GM21619 (cell line): ENCODE measurements at regions not wholly inside any gene's neighbourhood (a gene's known extent, or its start where the extent isn't known, plus 50 kb on each side); places are given as distances from the start of the nearest gene placed in this dataset.
"Not testable (repeated sequence)": the region's sequence is repeated elsewhere in the genome, so short reads cannot be mapped to it uniquely, and the experiment has no call there.

Source experiments
- ATAC-seq: cut with Tn5 transposase; IDR thresholded peaks from one replicate; pipeline ENCODE4 v1.9.1; 2021; ENCODE audit not compliant: unreplicated experiment

DNA sequence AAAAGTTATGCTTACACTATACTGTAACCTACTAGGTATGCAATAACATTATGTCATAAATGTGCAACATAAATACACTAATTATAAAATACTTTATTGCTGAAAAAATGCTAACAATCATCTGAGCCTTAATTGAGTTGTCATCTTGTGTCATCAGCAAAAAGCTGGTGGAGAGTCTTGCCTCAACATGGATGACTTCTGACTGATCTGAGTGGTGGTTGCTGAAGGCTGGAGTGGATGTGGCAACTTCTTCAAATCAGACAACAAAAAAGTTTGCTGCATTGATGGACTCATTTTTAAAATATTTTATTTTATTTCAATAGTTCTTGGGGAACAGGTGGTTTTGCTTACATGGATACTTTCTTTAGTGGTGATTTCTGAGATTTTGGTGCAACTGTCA lies 93.9 kb upstream of the AMN1 start:
- no peak for ATAC-seq

DNA sequence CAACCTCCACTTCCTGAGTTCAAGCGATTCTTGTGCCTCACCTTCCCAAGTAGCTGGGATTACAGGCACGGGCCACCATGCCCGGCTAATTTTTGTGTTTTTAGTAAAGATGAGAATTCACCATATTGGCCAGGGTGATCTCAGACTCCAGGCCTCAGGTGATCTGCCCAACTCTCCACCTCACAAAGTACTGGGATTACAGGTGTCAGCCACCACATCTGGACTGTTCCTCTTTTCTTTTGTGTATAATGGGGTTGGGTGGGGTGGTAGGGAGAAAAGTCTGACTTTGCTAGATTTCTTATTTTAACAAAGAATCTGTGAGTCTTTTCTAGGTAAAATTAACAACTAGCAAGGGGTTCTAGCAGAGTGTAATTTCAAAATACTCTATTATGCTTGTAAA lies 92.7 kb upstream of the AMN1 start:
- no peak for ATAC-seq

DNA sequence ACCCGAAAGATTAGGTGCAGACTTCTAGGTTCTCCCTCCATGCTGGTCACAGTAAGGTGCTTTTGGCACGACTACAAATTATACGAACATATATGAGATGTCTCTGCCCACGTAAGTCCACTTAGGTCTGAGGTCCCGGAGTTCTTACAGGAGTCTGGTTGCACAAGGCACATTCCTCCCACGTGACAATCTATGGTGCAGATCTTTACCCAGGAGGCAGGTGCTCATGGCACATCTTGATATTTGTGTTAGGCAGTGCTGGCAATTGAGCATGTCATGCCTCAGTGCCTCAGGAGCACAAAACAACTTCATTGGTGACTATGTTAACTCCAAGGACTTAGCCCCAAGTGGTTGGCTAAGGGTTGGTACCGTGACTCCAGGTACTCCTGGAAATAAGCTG lies 92.0 kb upstream of the AMN1 start:
- ATAC-seq, result no peak

DNA sequence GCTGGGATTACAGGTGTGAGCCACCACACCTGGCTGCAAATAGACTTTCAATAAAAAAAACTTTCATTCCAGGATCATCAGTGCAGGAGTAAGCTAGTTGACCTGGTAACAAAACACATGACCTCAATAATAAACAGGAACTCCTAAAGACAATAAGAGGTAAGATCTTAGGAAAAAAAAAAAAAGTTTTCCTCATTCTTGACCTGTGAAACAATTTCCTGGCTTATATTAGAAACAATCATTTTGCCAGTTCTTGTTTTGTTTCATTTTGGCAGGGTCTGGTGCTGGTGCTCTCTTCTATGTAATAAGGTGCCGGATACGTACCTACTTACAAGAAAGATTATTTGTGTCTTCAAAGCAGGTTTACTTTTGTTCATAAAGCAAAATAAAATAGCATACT lies 90.6 kb upstream of the AMN1 start:
- ATAC-seq, result no peak

DNA sequence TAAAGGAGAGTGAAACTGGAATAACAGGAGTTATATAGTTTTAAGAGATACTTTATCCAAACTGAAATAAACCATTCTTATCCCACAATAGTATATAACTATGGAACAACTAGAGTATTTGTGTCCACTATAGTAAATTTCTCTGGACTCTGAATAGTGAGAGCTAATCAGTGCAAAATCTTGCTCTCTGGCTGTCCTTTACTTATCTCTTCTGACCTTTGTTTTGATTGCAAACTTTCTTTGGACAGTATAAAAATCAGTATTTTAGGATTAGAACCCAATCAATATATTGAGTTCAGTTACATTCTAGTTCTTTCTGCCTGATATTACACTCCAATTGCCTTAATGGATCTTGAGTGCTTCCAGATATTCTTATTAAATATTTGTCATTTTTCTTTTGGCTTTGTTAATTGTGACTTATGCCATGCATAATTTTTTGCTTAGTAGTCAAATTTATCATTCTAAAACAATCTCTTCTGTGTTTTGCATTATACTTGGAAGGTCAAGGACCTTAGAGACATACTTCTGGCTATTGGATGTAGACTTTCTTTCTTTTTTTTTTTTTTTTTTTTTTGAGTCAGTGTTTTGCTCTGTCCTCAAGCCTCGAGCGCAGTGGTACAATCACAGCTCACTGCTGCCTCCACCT lies 89.9 kb upstream of the AMN1 start:
- no peak for ATAC-seq

DNA sequence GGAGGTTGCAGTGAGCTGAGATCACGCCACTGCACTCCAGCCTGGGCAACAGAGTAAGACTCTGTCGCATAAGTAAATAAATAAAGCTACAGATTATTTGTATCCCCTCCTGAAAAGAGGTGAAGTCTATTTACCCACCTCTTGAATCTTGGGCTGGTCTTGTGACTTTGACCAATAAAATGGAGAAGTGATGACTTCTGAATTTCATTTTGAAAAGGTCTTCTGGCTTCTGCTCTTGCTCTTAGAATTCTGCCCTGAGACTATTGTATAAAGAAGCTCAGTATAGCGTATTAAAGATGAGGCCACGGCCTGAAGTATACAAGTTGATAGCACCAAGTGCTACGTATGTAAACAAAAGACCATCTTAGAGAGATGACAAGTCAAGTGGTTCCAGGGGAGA lies 88.3 kb upstream of the AMN1 start:
- no peak for ATAC-seq

DNA sequence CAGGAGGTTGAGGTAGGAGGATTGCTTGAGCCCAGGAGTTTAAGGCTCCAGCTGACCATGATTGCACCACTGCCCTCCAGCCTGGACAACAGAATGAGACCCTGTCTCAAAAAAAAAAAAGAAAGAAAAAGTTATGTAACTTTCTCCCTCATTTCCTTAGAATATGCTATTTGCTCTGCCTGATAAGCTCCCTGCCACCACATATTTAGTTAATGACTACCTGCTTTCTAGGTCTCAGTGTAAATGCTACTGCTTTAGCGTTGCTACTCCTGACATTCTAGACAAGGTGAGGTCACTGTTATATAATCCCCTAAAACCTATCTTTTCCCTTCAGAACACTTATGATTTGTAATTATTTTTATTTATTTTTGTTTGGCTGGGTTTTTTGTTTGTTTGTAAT lies 86.3 kb upstream of the AMN1 start:
- no peak for ATAC-seq

DNA sequence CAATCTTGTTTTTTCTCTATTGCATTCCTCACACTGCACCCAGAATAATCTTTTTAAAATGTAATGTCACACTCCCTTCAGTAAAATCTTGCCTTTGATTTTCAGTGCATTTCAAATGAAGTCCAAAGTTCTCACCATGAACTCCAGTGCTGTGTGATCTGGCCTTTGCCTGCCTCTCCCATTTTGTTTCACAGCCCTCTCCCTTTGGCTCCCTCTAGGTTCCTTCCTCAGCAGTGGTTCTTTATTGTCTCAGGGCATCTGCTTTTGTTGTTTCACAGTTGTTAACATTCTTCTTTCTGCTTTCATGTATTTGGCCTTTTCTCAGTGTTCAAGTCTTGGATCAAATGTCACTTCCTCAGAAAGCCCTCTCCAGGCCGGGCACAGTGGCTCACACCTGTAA lies 84.5 kb upstream of the AMN1 start:
- no peak for ATAC-seq

DNA sequence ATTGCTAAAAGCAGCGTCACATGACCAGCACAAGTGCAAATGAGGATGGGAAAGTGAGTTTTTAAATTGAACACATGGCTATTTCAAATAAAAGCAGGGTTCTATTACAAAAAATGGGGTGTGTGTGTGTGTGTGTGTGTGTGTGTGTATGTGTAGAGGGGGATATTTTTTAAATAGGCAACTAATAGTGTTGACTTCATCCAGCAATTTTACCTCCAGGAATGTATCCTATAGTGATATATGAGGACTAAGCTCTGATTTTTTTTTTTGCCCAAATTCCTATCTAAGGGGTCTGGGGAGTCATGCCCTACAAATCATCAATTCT lies 78.9 kb upstream of the AMN1 start:
- ATAC-seq, result no peak

DNA sequence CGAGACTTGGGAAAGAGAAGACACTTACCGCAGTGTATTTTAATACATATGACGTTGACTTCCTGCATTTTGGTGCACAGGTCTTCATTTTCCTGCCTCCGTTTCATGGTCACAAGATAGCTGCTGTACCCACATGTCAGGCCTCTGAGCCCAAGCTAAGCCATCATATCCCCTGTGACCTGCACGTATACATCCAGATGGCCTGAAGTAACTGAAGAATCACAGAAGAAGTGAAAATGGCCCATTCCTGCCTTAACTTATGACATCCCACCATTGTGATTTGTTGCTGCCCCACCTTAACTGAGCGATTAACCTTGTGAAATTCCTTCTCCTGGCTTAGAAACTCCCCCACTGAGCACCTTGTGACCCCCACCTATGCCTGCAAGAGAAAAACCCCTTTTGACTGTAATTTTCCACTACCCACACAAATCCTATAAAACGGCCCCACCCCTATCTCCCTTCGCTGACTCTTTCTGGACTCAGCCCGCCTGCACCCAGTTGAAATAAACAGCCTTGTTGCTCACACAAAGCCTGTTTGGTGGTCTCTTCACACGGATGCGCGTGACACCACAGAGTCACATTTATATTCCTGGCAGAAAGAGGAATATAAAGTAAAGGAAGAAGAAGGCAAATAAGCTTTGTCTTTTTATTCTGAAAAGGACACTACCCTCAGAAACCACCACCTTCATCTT lies 78.4 kb upstream of the AMN1 start:
- not testable (repeated sequence) for ATAC-seq

DNA sequence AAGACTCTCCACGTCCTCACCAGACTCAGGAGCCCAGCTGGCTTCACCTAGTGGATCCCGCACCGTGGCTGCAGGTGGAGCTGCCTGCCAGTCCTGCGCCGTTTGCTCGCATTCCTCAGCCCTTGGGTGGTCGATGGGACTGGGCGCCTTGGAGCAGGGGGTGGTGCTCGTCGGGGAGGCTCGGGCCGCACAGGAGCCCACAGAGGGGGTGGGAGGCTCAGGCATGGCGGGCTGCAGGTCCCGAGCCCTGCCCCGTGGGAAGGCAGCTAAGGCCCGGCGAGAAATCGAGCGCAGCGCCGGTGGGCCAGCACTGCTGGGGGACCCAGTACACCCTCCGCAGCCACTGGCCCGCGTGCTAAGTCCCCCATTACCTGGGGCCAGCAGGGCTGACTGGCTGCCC lies 76.9 kb upstream of the AMN1 start:
- ATAC-seq, result not testable (repeated sequence)

DNA sequence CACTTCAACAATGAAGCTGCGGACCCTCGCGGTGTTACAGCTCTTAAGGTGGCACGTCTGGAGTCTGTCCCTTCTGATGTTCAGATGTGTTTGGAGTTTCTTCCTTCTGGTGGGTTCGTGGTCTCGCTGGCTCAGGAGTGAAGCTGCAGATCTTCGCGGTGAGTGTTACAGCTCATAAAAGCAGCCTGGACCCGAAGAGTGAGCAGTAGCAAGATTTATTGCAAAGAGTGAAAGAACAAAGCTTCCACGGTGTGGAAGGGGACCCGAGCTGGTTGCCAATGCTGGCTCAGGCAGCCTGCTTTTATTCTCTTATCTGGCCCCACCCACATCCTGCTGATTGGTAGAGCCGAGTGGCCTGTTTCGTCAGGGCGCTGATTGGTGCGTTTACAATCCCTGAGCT lies 75.9 kb upstream of the AMN1 start:
- ATAC-seq, result not testable (repeated sequence)

DNA sequence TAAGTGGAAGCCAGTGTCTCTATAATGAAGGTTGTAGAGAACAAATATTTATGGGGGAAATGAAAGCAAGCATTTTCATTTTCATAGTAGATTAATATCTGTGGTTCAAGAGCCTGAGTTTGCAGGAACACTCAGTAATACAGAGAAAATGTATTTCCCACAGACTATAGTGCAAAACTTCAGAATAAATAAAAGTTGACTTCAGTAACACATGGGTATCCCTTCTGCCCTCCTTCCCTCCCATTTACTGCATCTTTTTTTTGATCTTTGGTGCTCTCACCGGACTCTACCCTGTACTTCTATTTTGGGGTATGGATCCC lies 75.3 kb upstream of the AMN1 start:
- no peak for ATAC-seq

DNA sequence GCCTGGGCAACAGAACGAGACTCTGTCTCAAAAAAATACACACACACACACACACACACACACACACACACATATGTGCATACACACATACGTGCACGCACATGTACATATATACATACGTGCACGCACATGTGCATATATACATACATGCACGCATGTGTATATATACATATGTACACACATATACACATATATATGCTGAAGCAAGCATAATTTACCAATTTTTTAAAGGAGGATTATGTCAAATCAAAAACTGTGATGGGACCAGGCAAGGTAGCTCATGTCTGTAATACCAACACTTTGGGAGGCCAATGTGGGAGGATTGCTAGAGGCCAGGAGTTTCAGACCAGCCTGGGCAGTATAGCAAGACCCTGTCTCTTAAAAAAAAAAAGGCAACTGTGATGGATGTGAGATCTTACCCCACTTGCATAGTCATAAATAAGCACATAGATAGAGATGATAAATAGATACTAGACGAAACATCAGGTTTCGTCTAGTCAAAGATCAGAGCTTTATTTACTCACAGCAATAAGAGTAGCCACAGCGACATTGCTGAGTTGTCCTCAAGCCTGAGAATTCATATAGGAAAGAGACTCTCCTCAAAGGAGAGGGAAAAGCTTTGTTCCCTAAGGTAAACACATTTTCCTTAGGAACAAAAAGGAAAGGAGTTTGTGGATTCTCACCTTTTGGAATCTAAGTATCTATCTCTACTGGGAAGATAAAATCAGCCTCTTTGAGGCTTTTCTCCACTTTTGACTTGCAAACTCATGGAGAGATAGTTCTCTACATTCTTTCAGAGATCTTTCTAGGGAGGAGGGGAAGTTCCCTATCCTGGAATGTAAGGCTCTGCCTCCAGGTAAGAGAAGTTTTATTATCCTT lies 74.7 kb upstream of the AMN1 start:
- ATAC-seq, result no peak

DNA sequence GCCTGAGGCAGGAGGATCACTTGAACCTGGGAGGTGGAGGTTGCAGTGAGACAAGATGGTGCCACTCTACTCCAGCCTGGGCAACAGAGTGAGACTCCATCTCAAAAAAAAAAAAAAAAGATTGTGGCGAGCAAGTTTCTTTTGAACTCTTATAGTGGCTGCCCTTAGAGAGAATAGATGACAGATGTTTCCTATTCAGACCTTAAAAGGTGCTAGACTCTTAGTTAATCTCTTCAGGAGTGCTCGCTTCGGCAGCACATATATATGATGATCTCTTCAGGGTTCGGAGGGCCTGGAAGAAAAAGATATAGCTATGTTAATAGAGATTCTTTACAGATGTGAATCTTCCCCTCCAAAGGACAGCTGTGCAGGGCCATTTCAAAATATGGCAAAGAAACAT lies 73.1 kb upstream of the AMN1 start:
- ATAC-seq, result no peak

DNA sequence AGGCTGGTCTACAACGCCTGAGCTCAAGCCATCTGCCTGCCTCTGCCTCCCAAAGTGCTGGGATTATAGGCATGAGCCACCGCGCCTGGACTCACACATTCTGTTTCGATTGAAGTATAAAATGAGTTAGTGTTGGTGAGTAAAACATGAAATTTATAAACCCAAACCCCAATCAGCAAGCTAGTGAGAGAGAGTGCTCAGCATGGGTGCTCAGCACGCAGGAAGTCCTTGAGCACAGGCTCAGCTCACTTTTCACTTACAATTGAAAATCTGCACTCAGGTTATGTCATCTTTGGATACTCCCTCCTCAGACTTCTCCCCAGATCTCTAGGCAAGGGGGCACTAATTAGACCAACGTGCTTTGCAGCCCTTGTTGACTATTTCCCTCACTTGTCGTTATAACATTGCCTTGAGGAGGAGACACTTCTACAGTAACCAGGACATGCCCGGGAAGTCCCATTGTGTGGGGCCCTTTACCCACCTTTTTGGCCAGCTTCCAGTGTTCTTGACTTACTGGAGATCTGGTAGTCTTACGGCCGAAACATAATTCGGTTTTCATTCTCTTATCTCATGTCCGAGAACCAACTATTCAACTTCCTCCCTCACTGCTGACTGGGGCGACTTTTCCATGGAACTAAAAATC lies 68.5 kb upstream of the AMN1 start:
- no peak for ATAC-seq

DNA sequence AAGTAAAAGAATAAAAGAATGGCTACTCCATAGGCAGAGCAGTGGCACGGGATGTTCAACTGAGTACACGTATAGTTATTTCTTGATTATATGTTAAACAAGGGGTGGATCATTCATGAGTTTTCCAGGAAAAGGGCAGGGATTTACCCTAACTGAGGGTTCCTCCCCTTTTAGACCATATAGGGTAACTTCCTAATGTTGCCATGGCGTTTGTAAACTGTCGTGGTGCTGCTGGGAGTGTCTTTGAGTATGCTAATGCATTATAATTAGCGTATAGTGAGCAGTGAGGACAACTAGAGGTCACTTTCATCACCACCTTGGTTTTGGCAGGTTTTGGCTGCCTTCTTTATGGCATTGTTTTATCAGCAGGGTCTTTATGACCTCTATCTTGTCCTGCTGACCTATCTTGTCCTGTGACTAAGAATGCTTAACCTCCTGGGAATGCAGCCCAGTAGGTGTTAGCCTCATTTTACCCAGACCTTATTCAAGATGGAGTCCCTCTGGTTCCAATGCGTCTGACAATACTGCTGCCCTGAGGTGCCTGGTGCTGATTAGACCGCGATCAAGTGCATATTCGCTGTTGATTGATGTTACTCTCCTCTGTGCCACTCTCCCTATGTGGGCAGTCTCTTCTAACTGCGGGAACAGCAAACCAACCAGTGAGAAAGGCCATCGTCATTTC lies 67.6 kb upstream of the AMN1 start:
- ATAC-seq, result no peak

DNA sequence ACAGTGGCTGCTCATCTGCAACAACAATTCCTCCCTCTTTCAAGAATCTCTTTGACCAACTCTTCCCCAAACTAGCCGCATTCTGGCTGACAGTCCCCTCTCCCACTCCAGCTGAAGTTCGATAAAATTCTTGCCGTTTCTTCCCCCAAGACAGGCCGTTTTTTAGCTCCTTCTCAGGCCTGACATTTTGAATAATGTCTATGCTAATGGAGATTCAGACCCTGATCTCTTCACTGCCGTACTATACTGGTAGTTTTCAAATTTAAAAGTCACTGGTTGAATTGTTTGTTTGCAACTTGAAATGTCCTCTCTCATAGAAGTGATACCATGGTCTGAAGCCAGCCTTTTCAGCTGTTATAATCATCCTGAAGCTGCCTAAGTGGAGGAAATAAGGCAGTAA lies 65.9 kb upstream of the AMN1 start:
- no peak for ATAC-seq

DNA sequence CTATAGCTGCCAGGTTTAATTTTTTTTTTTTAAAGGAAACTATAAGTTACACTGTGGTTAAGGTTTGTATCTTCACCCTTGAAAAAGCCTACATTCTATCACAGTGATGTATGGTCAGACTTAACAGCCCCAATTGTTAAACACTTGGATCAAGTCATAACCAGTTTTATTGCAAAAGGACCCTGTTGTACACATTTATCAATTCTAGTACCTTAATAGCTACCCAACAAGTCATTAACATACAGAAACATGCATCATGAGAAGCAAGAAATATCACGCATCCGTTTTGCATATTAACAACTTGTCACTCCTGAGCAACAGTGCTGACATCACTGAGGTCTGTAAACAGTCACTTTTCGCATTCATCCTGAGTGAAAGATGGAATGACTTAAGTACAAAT lies 62.4 kb upstream of the AMN1 start:
- ATAC-seq, result not testable (repeated sequence)

DNA sequence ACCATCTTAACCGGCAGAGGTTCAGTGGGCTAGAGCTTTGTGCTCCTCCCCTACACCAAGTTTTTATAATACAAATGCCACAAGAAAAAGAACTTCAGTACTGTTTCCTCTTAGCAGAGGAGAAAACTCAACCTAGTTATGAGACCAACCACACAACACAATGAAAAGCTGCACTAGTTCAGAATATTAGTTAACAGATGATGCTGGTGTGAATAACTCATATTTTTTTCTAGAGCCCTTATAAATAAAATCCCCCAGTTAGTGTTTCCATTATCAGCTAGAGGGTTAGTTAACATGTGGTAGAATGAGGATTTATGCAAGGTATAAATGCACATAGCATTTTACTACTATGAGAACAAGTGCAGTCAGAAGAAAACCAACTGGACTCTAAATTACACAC lies 61.9 kb upstream of the AMN1 start:
- ATAC-seq, result no peak

DNA sequence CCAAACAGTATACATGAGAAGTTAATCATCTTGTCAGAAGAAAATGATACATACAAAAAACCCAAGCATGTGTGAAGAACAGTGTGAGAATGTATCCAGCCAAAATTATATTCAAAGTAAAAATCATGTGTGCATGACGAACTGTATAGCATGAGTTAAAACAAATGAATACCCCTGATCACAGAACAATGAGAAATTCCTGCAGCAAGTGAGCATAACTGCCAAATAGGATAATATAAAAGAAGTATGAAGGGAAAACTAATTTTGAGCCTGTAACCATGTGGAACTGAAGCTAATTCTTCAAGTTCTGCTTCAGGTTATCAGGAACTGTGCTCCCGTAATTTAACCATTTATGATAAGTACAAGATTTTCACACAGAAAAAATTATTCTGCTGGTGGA lies 56.5 kb upstream of the AMN1 start:
- ATAC-seq, result no peak
